CD4-positive, alpha-beta T cell treated with Interleukin-2 at 100 ng/mL for 4 hours (primary cell): ENCODE measurements at regions not wholly inside any gene's neighbourhood (a gene's known extent, or its start where the extent isn't known, plus 50 kb on each side); places are given as distances from the start of the nearest gene placed in this dataset.
A peak's percentile ranks its signal among the peaks of the same experiment; 100 is the strongest.
"Not testable (repeated sequence)": the region's sequence is repeated elsewhere in the genome, so short reads cannot be mapped to it uniquely, and the experiment has no call there.

Source experiments
- DNase-seq: peaks from one replicate; pipeline ENCODE4 v3.0.0-alpha.2; 2020; ENCODE audit warnings: low spot score

DNA sequence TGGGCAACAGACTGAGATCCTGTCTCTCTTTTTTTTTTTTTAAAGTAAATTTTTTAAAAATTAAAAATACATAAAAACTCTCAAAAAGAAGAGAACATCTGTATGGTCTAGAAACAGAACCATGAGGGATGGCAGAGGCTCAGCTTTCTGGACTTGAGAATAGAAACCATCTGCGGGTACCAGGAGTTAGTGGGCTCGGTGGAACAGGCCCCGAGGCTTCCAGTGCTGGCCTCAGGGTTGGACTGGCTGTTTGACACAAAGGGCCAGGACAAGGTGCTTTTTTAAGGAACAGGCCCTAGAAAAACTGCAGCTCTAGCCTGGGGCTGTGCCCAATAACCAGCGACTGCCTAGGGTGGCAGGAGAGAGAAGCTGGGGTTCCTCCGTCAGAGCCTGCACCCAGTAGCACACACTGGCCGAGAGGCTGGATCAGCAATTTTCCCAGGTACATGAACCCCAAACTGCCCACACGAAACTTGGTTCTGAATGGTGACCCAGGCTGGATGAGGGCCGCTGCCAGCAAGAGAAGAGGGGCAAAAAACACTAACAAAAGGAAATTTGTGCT lies 131.0 kb upstream of the OLIG3 start:
- DNase-seq, result no peak

DNA sequence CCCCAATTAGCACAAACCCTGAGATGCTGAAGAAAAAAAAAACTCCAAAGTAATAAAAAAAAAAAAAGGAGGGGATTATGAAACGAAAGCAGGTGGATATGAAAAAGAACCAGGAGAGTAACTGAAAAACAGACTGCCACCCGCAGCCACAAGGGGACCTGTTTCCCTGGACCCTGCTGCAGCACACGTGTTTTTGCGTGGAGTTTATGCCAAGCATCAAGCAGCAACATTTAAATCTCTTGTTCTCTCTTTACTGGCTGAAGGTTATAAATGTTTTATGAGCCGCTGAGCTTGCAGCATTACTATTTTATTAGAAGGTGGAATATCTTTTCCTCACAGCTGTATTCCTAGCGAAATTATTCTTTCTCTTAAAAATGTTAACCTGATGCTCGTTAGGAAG lies 131.6 kb upstream of the OLIG3 start:
- no peak for DNase-seq

DNA sequence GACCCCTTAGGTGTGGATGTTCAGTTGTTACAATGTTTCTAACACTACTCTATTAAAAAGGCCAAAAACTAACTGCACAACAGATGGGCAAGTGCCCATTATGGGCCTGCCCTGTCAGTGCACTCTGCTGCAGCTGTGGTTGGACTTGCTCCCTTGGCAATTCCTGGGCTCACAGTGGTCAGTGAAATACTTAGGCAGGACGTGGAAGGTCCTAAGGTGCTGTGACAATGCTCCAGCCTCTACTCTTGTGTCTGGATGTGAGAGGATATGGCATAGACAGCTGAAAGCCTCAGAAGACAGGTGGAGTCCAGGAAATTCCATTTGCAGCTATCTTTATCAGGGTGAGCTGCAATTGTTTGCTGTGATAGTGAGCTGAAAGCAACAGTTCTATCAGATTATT lies 136.5 kb upstream of the OLIG3 start:
- no peak for DNase-seq

DNA sequence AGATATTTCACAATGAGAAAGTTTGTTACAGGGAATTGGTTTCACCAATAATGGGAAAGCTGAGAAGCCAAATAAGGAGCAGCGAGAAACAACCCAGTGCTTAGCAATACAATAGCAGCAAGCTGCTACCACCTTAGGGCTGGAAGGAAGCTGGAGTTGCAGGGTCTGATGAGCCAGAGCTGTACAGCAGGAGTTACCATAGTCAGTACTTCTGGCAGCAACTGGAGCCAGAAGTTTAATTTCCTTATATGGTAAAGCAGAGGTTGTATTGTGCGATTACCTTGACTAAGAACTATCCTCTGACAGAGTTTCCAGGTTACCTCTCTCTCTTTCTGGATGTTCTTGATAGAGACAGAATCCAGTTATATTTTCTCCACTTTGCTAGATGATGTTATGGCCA lies 137.1 kb upstream of the OLIG3 start:
- DNase-seq, result no peak

DNA sequence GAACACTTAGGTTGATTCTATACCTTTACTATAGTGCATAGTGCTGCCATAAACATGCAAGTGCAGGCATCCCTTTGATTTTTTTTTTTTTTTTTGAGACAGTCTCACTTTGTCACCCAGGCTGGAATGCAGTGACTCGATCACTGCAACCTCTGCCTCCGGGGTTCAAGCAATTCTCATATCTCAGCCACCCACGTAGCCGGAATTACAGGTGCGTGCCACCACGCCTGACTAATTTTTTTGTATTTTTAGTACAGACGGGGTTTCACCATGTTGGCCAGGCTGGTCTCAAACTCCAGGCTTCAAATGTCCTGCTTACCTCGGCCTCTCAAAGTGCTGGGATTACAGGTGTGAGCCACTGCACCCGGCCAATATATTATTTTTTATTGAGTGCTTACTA lies 140.0 kb upstream of the OLIG3 start:
- not testable (repeated sequence) for DNase-seq

DNA sequence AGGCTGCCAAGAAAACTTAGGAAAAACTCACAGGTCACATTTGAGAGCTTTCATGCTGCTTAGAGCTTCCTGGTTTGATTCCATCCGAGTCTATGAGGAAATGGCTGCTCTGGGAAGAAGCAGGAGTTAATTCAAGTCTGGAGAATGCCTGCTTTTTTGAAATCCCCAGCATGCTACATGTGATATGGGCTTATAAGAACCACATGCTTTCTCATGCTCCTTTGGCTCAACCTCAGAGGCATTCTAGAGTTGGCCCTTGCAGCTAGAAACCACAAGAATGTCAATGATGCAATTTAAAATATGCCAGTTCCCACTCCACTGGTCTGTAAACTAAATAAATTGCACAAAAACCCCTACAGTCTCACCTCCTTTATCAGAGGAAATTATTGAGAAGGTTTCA lies 142.9 kb upstream of the OLIG3 start:
- no peak for DNase-seq

DNA sequence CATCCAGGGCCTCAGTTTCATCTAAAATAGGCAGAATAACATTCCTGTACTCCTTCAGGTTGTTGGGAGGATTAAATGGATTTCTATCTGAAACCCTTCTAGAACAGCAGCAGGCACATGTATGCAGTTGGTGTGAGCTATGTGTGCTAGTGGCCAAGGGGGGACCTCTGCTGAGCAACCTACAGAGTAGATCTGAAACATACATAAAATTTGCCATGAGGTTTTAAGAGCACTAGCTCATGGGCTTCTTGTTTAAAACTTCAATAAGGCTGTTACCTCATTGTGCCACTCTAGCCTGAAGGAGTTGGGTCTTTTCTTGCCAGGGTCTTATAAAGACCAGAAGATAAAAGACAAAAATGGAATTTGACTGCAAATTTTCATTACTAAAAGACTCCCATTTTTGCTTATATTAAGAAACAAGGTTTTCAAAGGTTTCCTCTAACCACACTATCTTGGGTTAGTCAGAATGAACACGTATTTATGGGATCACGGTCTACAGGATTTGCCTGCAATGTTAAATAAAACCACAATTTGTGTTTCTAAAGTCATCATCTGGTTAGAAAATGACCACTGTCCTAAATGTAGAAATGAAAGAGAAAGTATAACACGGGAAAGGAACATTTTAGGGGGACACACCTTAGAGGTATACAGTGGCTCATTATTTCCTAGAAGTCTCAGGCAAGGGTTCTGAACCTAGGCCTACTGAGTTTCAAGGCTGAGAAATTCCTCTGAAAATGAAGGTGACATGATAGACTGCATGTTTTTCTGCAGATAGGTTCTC lies 144.9 kb upstream of the OLIG3 start:
- peak; percentile 20 for DNase-seq

DNA sequence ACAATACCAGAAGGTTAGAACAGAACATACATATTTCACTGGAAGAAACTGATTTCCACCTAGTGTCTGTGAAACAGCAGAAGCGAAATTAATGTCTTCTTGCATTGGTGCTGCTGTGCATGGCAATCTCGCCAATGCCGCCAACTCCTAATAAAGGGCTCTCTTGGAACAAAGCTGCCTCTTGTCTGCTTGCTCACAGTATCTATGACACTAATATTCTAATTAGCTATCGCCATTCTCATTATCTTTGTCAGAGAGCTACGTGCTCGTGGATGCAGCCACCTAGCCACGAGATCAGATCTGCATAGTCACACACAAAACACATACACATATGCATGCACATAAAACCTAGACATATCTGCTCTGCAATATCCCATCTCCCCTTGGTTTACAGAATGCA lies 145.9 kb upstream of the OLIG3 start:
- no peak for DNase-seq

DNA sequence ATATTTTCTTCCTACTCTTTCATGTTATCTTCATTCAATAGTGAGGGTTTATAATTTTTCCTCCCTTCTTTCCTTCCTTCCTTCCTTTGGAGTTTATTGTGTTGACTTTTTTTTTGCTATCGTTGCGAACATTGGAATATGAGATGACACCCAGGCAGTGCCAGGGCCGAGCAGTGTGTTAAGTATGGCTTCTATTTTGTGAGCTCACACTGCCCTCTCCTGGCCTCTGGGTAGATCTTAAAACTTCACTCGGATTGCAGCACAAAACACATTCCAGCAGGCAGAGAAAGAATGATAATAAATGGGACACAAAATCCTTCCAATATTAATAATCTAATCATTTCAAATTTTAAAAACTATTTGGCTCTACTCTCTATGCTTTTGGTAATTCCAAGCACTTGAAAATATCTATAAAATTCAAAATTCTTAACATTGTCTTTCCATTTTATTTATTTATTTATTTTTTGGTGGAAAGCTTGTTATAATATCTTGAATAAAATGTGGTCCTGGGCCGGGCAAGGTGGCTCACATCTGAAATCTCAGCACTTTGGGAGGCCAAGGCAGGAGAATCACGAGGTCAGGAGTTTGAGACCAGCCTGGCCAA lies 147.4 kb upstream of the OLIG3 start:
- DNase-seq, result peak; percentile 74

DNA sequence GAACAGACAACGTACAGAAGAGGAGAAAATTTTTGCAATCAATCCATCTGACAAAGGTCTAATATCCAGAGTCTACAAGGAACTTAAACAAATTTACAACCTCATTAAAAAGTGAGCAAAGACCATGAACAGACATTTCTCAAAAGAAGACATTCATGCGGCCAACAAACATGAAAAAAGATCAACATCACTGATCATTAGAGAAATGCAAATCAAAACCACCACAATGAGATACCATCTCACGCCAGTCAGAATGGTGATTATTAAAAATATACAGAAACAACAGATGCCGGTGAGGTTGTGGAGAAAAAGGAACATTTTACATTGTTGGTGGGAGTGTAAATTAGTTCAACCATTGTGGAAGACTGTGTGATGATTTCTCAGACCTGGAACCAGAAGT lies 149.0 kb upstream of the OLIG3 start:
- not testable (repeated sequence) for DNase-seq

DNA sequence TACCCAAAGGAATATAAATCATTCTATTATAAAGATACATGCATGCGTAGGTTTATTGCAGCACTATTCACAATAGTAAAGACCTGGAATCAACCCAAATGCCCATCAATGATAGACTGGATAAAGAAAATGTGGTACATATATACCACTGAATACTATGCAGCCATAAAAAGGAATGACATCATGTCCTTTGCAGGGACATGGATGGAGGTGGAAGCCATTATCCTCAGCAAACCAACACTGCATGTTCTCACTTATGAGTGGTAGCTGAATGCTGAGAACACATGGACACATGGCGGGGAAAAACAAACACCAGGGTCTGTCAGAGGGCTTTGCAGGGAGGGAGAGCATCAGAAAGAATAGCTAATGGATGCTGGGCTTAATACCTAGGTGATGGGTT lies 149.4 kb upstream of the OLIG3 start:
- not testable (repeated sequence) for DNase-seq

DNA sequence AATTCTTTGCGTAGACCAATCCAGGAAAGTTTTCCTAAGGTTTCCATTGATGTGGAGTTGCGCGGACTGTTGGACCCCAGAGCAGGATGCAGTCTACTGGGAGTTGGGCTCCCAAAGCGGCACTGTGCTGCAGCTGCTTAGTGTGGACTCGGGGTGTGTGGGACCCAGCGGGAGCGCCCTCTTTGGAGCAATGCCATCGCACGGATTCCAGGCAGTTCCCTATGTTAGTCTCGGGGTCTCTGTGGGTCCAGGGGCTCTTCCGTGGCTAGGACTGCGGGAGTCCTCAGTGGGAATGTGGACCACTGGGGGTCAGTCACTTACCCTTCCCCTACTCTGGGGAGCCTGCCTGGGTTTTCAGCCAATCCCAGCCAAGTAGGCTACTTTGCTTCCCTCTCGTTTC lies 151.7 kb upstream of the OLIG3 start:
- DNase-seq, result no peak

DNA sequence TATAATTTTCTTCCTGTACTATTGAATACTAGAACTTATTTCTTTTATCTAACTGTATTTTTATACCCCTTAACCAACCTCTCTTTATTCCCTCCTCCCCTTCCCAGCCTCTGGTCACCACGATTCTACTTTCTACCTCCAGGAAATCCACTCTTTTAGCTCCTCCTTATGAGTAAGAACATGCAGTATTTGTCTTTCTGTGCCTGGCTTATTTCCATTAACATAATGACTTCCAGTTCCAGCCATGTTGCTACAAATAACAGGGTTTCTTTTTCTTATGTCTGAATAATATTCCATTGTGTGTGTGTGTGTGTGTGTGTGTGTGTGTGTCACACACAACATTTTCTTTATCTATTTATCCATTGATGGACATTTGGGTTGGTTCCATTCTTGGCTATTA lies 152.3 kb upstream of the OLIG3 start:
- DNase-seq, result no peak

DNA sequence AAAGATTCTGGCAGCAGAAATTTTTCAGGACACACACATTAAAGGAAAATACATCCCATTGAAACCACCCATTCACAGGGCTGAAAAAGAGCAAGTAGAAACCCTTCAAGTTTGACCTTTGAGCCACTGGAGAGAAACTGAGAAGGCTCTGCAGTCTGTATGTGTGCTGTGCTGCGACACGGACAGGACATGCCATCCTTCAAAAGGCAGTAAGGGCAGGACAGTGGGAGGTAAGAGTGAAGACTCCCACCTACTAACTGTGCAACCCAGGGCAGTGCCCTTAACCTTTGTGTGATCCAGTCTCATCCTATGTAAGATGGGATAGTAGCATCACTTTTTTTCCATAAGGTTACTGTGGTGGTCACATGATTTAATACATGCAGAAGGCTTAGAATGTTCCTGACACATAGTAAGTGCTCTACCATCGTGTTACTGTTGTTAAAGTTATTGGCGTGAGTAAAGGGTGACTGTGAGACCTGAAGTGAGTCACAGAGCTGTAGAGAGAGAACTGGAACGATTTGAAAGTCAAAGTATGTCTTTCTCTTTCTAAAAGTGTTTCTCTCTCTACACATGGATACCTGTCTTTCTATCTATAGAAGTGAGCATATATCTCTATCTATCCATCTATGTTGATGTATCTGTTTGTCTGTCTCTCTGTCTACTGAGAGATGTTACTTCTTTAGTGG lies 153.7 kb upstream of the OLIG3 start:
- DNase-seq, result no peak

DNA sequence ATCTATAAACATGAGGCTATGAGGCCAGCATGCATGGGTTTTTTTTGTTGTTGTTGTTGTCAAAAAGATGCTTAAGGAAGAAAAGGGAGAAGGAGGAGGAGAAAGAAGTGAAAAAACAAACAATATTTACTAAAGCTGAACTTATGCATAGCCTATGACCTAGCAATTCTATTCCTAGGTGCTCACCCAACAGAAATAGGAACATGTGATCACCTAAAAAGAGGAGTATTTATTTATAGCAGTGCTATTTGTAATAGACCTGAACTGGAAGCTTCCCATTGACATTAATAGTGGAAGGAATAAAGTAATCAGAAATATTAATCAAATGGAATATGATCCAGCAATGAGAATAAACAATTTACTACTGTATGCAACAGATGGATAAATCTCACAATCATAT lies 156.5 kb upstream of the OLIG3 start:
- no peak for DNase-seq

DNA sequence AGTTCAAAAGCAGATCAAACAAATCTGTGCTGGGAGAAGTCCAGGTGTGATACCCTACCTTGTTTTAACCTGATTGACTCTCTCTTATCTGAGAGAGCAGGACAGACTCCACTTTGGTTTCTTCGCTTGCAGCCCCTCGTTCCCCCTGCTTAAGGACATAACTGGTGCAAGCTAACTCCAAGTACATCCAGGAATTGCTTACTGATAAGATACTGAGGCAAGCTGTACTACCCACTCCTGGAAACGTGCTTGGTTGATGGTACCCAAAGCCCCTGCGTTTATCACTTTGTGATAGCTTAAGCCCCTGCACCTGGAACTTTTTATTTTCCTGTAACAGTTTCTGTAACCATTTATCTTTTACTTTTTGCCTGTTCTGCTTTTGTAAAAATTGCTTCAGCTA lies 157.0 kb upstream of the OLIG3 start:
- DNase-seq, result no peak

DNA sequence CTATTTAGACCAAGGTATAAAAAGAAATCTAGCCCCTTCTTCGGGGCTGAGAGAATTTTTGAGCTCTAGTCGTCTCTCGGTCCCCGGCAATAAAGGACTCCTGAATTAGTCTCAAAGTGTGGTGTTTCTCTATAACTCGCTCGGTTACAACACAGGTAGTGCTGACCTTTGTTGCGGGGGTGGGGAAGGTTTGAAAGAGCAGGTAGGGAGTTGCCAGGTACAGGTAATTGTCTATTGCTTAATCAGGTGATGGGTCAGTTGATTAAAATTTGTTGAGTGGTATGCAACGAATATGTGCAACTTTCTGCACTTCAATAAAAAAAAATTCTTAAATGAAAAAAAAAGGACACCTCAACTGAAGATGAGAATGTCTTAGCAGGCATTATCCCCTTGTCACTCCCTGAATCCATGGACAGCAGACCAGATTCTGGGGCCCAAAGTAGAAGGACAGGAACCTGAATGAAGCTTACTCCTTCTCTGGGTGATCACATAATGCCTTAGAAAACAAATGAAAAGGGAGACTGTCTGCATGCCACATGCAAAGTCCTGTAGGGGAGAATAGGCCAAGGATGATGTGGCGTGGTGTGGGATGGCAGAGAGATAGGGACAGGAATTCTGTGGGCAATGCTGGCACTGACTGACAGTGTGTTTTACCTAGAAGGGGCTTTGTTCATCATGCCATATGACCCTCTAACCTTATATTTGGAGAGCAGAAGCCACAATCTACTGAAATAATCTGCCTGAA lies 157.6 kb upstream of the OLIG3 start:
- DNase-seq, result no peak

DNA sequence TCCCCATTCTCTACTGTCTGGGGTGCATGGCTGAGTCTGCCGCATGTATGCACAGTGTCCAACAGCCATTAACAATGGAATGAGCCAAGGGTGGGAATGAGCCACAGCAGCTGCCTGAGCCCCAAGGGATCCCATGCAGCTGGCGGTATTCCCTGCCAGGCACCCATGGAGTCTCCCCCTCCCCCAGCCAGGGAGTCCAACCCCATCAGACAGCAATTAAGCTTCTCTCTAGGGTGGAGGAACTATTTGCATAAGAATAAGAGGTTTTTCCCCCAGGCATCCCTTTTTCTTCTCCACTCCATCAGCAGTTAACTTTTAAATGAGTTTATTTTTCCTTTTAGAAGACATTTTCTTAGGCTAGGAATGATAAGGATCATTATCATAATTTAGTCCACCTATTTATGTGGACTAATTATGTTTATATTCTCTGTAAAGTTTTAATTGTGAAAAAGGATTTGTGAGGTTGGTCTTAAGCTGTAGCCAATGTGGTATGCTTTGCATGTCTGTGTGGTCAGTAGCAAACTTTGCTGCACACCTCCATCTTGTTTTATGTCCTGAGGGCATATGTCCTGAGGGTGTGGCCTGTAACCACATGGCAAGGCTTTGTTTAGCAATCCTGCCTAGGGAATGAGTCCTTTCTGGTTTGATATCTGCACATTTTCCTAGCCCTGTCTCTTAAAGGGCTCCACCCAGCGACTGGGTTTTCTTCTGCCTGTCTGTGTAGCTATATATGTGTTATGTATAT lies 158.9 kb upstream of the OLIG3 start:
- DNase-seq, result no peak

DNA sequence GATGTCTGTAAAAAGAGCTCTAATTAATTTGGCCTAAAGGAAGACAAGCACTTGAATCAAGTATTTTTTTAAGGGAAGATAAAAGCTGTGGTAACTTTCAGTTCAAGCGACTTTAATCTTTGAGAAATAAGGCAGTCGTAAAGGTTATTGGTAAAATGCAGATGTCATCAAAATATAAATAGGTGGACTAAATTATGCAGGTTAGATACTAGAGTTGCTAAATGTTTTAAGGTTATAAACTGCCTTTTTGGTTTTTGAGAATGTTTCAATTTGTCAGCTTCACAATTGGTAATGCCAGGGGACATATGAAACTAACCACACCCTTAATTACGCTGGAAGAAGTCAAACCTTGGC lies 159.5 kb upstream of the OLIG3 start:
- DNase-seq, result no peak

DNA sequence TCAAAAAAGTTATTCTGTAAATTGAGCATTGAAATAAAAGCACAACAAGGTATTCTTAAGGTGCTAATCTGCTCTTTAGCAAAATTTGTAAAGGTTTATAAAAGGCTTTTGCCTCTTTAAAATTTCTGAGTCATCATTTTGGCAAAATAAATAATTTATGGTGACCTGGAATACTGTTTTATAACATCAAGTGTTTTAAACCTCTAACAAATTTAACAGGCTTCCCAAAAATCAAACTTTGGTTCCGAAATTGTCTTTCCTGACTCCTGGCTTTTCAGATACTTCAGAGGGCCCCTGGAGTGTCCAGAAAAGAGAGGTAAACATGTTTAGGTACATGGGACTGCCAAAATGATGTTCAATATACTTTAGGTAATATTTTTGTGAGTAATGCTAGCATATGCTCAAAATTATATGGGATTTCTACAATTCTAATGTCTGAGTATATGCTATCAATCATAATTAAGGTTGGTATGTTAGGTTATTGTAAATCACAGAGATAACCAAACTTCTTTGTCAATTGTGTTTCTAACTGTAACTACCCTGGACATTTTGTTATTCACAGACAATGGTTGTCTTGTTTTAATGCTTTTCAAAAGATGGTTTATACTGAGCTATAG lies 160.3 kb upstream of the OLIG3 start:
- no peak for DNase-seq

DNA sequence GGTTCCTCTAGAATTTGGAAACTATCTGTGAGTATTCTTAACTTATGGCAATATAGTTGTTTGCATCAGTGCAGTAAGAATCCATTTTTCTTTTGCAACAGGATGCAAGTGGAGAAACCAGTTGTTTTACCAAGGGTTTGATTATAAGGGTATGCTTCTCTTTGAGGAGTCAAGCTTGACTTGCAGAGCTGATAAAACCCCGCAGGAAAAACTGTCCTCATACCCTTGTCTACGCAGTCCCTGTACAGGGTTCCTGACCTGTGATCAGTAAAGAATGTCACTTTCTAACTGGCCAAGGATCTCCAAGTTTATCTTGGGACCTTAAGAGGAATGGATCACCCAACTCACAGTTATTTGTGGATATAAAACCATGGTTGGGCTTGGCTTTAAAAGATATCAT lies 161.1 kb upstream of the OLIG3 start:
- DNase-seq, result no peak
